SK-N-SH treated with all-trans-retinoic acid at 6 μM for 48 hours (cell line): ENCODE measurements at regions not wholly inside any gene's neighbourhood (a gene's known extent, or its start where the extent isn't known, plus 50 kb on each side); places are given as distances from the start of the nearest gene placed in this dataset.

Source experiments
- TOX ChIP-seq: fragments of 250-450 bp; sonication (Bioruptor Pico); IDR thresholded peaks from 2 replicates; pipeline ENCODE4 v1.8.0; 2021; ENCODE audit warnings: mild to moderate bottlenecking, moderate library complexity, borderline replicate concordance
- TF ChIP-seq, protein P1 (sequence below): fragments of 250-450 bp; sonication (Bioruptor Pico); IDR thresholded peaks from 2 replicates; pipeline ENCODE4 v1.5.0; 2020; ENCODE audit warnings: mild to moderate bottlenecking, moderate library complexity

DNA sequence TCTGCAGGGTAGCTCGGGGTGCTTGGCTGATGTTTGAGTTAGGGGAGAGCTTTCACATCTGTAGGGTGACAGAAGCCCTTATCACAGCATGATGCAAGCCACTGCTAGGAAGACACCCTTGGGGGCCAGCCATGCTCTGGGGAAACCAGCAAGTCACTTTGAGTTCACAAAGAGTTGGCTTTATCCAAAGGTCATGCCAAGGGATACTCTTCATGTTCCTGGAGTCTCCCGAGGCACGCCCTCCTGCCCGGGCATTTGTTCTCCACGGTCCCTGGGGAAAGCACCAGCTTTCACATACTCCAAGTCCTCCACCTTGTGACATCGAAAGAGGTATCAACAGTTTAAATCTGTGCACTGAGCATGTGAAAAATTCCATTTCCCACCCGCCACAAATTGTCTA lies 227.7 kb downstream of the VAPA start:
- no peak for TF ChIP-seq TOX (CRISPR knock-in tag)
- TF ChIP-seq, protein P1, sequence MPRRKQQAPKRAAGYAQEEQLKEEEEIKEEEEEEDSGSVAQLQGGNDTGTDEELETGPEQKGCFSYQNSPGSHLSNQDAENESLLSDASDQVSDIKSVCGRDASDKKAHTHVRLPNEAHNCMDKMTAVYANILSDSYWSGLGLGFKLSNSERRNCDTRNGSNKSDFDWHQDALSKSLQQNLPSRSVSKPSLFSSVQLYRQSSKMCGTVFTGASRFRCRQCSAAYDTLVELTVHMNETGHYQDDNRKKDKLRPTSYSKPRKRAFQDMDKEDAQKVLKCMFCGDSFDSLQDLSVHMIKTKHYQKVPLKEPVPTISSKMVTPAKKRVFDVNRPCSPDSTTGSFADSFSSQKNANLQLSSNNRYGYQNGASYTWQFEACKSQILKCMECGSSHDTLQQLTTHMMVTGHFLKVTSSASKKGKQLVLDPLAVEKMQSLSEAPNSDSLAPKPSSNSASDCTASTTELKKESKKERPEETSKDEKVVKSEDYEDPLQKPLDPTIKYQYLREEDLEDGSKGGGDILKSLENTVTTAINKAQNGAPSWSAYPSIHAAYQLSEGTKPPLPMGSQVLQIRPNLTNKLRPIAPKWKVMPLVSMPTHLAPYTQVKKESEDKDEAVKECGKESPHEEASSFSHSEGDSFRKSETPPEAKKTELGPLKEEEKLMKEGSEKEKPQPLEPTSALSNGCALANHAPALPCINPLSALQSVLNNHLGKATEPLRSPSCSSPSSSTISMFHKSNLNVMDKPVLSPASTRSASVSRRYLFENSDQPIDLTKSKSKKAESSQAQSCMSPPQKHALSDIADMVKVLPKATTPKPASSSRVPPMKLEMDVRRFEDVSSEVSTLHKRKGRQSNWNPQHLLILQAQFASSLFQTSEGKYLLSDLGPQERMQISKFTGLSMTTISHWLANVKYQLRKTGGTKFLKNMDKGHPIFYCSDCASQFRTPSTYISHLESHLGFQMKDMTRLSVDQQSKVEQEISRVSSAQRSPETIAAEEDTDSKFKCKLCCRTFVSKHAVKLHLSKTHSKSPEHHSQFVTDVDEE (CRISPR knock-in tag) = no peak
